ENCODE measurements at regions not wholly inside any gene's neighbourhood (a gene's known extent, or its start where the extent isn't known, plus 50 kb on each side); places are given as distances from the start of the nearest gene placed in this dataset.

DNA sequence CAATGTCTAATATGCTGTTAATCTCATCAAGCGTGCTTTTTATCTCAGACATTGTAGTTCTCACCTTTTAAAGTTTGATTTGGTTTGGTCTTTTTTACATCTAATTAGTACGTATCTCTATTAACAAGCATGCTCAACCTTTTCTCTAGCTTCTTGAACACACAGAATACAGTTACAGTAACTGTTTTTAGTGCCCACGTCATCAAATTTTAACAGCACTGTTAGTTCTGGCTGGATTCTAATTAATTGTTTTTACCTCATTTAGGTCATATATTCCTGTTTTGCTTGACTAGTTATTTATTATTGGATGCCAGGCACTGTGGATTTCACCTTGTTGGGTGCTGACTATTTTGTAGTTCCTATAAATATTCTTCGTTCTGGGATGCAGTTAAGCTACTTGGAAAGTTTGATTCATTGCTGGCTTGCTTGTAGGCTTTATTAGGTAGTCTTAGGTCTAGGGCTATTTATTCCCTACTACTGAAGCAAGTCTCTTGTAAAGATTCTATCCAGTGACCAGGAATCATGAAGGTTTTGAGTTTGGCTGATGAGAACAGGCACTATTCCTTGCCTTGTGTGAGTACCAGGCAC is 263.0 kb downstream of the ETAA1 start:
- no peak for DNase-seq (ENCODE audit: low read depth, low spot score)

GRCh38 chr2:67660871-67661270 is 263.7 kb downstream of the ETAA1 start:
- no peak for DNase-seq (ENCODE audit: low read depth, low spot score)

- DNase-seq (ENCODE audit: low read depth, low spot score), result no peak
These were observed 265.1 kb downstream of the ETAA1 start for GRCh38 chr2:67662222-67662621.

- DNase-seq (ENCODE audit: low read depth, low spot score), result no peak
These were observed 266.6 kb downstream of the ETAA1 start for GRCh38 chr2:67663776-67664175.

GRCh38 chr2:67666386-67667053 is 269.4 kb downstream of the ETAA1 start:
- DNase-seq (ENCODE audit: low read depth, low spot score), result no peak

GRCh38 chr2:67667054-67667908 is 270.1 kb downstream of the ETAA1 start:
- DNase-seq (ENCODE audit: low read depth, low spot score), result no peak

DNA sequence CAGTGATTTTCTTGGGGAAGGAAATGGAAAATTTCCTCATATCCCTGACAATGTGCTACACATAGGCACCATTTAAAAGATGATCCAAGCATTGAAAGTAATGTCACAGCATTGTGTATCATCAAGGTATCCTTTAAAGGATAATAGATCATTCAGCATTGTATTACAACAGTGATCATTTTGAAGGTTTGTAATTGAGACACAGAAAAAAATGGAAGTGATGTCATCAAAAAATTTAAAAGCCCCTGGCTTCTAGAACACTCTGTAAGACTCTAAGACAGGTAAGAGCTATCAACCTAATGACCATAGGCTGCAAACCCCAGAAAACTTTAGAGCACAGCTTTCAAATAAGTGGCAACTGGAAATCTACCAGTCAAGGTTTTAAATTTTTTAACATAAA is 271.4 kb downstream of the ETAA1 start:
- no peak for DNase-seq (ENCODE audit: low read depth, low spot score)

GRCh38 chr2:67669168-67669567 is 272.0 kb downstream of the ETAA1 start:
- DNase-seq (ENCODE audit: low read depth, low spot score), result no peak

DNA sequence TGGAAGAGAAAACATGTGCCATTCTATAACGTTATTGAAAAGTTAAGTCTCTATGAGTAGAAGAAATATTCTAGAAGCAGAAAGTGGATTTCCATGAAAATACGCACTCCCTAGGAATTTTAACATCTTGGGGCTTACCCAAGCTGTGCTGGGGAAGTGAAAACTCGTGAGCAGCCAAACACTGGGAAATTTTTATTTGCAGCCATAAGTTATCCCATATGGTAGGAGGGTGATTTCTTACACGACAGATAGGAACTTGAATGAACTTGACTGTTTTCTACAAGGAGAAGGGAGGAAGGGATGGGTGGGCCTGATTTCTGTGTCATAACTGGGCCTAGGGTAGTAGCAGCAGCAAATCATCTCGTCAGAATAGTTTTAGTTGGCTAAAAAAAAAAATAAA is 272.6 kb downstream of the ETAA1 start:
- no peak for DNase-seq (ENCODE audit: low read depth, low spot score)

- DNase-seq (ENCODE audit: low read depth, low spot score), result no peak
These were observed 273.6 kb downstream of the ETAA1 start for GRCh38 chr2:67670747-67671183.

GRCh38 chr2:67671464-67672450 is 274.6 kb downstream of the ETAA1 start:
- no peak for DNase-seq (ENCODE audit: low read depth, low spot score)

- no peak for DNase-seq (ENCODE audit: low read depth, low spot score)
These were observed 277.5 kb downstream of the ETAA1 start for GRCh38 chr2:67674668-67675067.

DNA sequence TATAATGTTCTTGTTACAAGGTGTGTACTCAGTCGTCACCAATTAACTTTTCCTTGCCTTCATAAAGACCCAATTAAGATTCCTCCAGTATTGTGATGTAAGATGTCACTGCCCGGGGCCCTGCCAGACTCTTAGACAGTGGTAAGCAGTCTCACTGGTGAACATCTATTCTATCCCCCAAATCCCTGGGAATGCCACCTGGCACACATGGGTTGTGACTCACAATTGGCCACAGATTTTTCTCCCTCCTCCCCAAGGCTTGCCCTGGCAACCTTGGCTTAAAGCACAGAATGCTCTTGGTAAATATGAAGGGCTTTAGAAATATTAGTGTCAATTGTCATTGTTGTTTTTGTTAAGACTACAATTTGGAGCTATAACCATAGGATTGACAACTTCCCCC is 287.9 kb downstream of the ETAA1 start:
- DNase-seq (ENCODE audit: low read depth, low spot score), result no peak

DNA sequence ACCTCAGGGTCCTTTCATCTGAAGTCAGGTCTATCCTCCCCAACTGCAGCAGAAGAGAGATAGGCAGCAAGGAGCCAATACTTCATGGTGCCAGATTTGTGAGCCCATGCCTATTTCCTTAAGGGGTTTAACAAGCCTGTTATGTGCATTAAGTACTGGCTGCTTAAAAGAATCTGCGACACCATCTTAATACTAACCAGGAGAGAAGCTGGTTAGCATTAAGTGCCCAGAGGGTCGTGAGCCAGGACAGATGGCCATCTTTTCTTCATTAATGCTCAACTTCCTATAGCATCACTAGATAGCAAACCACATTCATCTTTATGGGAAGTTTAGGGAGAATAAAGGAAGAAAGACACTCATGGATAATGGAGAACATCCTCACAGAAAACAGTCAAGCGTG is 289.1 kb downstream of the ETAA1 start:
- no peak for DNase-seq (ENCODE audit: low read depth, low spot score)

DNA sequence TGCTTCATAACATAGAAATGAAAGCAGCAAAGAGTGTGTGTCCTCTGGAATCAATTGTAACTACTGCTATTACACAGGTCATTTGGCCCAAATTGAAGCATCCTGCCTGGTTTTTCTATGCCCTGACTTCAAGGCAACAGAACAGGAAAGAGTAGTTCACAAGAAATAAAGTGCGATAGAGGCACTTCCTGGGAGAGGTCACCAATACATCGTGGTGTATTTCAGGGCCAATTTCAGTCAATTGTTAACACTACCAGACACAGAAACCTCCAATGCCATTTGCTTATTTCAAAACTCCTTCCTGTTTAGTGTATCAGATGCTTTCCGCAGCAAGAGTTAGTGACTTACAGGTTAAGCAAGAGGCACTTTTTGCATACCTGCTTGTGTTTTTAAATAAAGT is 292.1 kb downstream of the ETAA1 start:
- DNase-seq (ENCODE audit: low read depth, low spot score), result no peak

- no peak for DNase-seq (ENCODE audit: low read depth, low spot score)
These were observed 292.5 kb downstream of the ETAA1 start for GRCh38 chr2:67689651-67690050.

DNA sequence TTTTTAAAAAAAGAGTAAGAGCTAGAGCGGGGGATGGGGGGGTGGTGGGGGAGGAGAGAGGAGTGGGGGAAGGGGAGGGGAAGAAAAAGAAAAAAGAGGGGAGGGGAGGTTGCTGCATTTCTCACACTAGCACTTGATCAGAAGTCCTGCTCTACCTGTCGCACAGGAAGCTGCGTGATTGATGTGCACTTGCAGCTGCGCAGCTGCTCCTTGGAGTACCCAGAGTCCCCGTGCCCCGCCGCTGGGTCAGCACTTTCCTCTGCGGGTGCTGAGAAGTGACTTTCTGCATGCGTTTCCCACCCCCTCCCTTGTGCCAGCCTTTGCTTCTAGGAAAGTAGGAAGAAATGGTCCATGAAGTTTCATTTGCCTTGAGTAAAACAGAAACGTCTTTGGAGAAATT is 297.3 kb downstream of the ETAA1 start:
- no peak for DNase-seq (ENCODE audit: low read depth, low spot score)

- DNase-seq (ENCODE audit: low read depth, low spot score), result no peak
These were observed 303.9 kb downstream of the ETAA1 start for GRCh38 chr2:67701011-67701410.

DNA sequence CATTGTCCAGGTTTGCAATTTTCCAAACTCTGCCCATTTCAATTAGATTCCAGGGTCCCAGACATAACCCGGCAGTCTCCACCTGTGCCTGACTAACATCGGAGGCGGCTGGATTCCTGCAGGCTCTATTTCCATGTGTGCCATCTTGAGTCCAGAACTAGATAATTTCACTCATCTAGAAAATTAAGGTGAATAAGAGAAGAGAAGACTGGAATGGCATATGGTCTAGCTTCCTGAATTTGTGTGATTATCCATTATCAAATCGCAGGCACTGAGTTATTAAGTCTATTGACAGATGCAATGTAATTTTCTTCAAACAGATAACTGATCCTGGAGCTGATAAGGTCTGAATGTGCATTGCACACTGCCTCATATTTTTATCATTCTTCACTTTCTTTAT is 305.2 kb downstream of the ETAA1 start:
- DNase-seq (ENCODE audit: low read depth, low spot score), result no peak

DNA sequence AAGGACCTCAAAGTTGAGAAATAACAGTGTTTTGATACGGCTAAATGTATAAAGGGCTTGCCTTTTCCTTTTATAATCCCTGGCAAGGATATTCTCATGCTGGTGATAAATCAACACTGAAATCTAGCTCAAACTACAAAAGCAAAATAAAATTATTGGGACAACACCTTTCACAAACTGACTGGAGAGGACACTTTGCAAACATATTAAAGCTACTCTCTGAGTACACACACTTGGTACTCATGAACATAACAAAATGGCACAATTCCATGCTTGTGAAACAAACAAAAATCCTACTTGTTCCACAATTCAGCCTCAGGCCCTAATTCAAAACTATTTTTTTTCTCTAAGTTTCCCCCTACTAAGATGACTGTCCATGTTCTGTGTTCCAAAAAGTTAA is 305.8 kb downstream of the ETAA1 start:
- DNase-seq (ENCODE audit: low read depth, low spot score), result no peak

DNA sequence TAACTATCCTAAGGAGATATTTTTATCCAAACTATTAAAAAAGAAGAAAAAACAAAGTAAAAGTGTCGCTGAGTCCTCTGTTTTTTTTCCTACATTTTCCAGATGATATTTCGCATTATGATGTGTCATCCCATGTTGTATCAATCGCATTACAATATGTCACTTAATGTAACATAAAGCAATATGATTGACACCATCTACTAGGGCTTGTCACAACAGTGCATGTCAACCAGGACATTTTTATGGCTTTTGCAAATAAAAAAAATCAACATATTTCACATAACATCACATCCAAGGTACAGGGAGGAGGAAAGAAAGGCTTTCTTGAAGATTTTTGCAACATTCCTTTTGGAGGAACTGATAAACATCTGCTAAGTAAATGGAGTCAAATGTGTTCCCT is 308.9 kb downstream of the ETAA1 start:
- no peak for DNase-seq (ENCODE audit: low read depth, low spot score)

DNA sequence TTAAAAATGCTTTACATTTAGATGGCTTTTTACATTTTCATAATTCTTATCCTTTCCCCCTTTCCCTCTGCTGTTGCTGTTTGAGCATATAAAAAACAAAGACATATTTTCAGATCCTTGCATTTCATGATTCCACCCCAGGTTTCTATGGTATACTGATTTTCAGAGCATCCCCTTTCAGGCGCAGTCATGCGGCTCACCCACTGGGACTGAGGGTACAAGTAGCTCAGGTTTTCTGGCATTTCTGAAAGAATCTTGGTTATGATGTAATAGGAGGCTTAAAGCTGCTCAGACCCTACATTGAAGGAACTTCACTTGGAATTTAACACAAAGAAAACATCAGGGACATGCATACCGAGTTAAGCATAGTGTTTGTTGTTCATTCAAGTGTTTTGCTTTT is 310.8 kb downstream of the ETAA1 start:
- DNase-seq (ENCODE audit: low read depth, low spot score), result no peak
